IMR-90 (cell line): ENCODE measurements at regions not wholly inside any gene's neighbourhood (a gene's known extent, or its start where the extent isn't known, plus 50 kb on each side); places are given as distances from the start of the nearest gene placed in this dataset.

Source experiments
- ATAC-seq: fragments of 200-7000 bp; cut with Tn5 transposase; 2 replicates; pipeline ENCODE4 v1.9.1; 2020; ENCODE audit warnings: low read depth, mild to moderate bottlenecking, moderate library complexity
- BruUV-seq: library from RNA; stranded (reverse); fragments of 400-500 nt; replicated peaks from 2 replicates; lab custom pipeline; 2021; lab: Mats Ljungman, UMichigan
- CTCF ChIA-PET: fragments of 300-600 bp; formaldehyde crosslinking; extraction: SDS; loops from one replicate; lab custom pipeline; 2021; ENCODE audit warnings: antibody characterized with exemption; lab: Yijun Ruan, JAX
- POLR2A ChIA-PET: fragments of 300-600 bp; sonication (Branson Sonifier 250); formaldehyde crosslinking; loops from one replicate; lab custom pipeline; 2022; ENCODE audit warnings: antibody characterized with exemption; ENCODE audit not compliant: unreplicated experiment; lab: Charles Lee
- DNase-seq: peaks from one replicate; pipeline ENCODE4 v3.0.0; 2013
- H2AFZ ChIP-seq: replicated peaks from 2 replicates; pipeline ENCODE3; 2013; ENCODE audit warnings: low read length, mild to moderate bottlenecking; ENCODE audit not compliant: poor library complexity
- H2AK5ac ChIP-seq: 2 replicates; pipeline ENCODE4 v1.6.1; 2013; ENCODE audit warnings: low read depth, low read length, inconsistent platforms
- H2AK9ac ChIP-seq: replicated peaks from 2 replicates; pipeline ENCODE3; 2013; ENCODE audit warnings: mild to moderate bottlenecking, low read depth, low read length, moderate library complexity; ENCODE audit not compliant: poor library complexity
- H2BK120ac ChIP-seq: 2 replicates; pipeline ENCODE4 v1.6.1; 2013; ENCODE audit warnings: low read depth, low read length, inconsistent platforms
- H2BK15ac ChIP-seq: 3 replicates; pipeline ENCODE4 v1.6.1; 2013; ENCODE audit warnings: low read depth, low read length, inconsistent platforms
- H2BK20ac ChIP-seq: 2 replicates; pipeline ENCODE4 v1.6.1; 2013; ENCODE audit warnings: low read depth, mild to moderate bottlenecking, inconsistent platforms, low read length, moderate library complexity
- H2BK5ac ChIP-seq: 2 replicates; pipeline ENCODE4 v1.6.1; 2013; ENCODE audit warnings: mild to moderate bottlenecking, low read depth, low read length, inconsistent platforms; ENCODE audit not compliant: poor library complexity, severe bottlenecking
- H3K14ac ChIP-seq: replicated peaks from 2 replicates; pipeline ENCODE4 v1.6.1; 2013; ENCODE audit warnings: low read depth, low read length, inconsistent platforms
- H3K18ac ChIP-seq: 2 replicates; pipeline ENCODE4 v1.6.1; 2013; ENCODE audit warnings: low read depth, low read length, control low read depth
- H3K23ac ChIP-seq: 2 replicates; pipeline ENCODE4 v1.6.1; 2013; ENCODE audit warnings: low read depth, low read length, inconsistent platforms
- H3K27ac ChIP-seq: 2 replicates; pipeline ENCODE4 v1.5.1; 2013; ENCODE audit warnings: mild to moderate bottlenecking, control low read depth, low read length; ENCODE audit not compliant: insufficient read depth
- H3K27me3 ChIP-seq: 2 replicates; pipeline ENCODE4 v1.6.1; 2013; ENCODE audit warnings: low read length; ENCODE audit not compliant: control insufficient read depth, insufficient read depth
- H3K36me3 ChIP-seq: 2 replicates; pipeline ENCODE4 v1.6.1; 2013; ENCODE audit warnings: low read length, mixed read lengths; ENCODE audit not compliant: control insufficient read depth, insufficient read depth
- H3K4ac ChIP-seq: 2 replicates; pipeline ENCODE4 v1.6.1; 2013; ENCODE audit warnings: low read depth, low read length, inconsistent platforms
- H3K4me1 ChIP-seq: 2 replicates; pipeline ENCODE4 v1.6.1; 2013; ENCODE audit warnings: low read length, mixed read lengths; ENCODE audit not compliant: control insufficient read depth, insufficient read depth
- H3K4me2 ChIP-seq: 2 replicates; pipeline ENCODE4 v1.6.1; 2013; ENCODE audit warnings: low read depth, mild to moderate bottlenecking, control low read depth, low read length, moderate library complexity
- H3K4me3 ChIP-seq: 2 replicates; pipeline ENCODE4 v1.5.1; 2013; ENCODE audit warnings: low read depth, mild to moderate bottlenecking, control low read depth, low read length, moderate library complexity; ENCODE audit not compliant: insufficient read depth
- H3K56ac ChIP-seq: 2 replicates; pipeline ENCODE4 v1.6.1; 2013; ENCODE audit warnings: low read length, inconsistent platforms; ENCODE audit not compliant: insufficient read depth; ENCODE audit errors: extremely low read depth
- H3K79me1 ChIP-seq, 2 experiments: 2 replicates each; pipeline ENCODE4 v1.6.1; 2013; ENCODE audit warnings: low read length in 2 of 2, inconsistent platforms in 1 of 2, low read depth in 1 of 2
- H3K9ac ChIP-seq: 2 replicates; pipeline ENCODE4 v1.6.1; 2013; ENCODE audit warnings: low read depth, low read length, control low read depth
- H3K9me1 ChIP-seq: 2 replicates; pipeline ENCODE4 v1.6.1; 2013; ENCODE audit warnings: low read length, inconsistent platforms; ENCODE audit not compliant: insufficient read depth
- H3K9me3 ChIP-seq: 2 replicates; pipeline ENCODE4 v1.6.1; 2013; ENCODE audit warnings: low read length; ENCODE audit not compliant: control insufficient read depth, insufficient read depth
- H4K20me1 ChIP-seq: 2 replicates; pipeline ENCODE4 v1.6.1; 2013; ENCODE audit warnings: low read length, inconsistent platforms; ENCODE audit not compliant: insufficient read depth
- H4K5ac ChIP-seq: 2 replicates; pipeline ENCODE4 v1.6.1; 2013; ENCODE audit warnings: mild to moderate bottlenecking, low read depth, low read length, control low read depth
- H4K8ac ChIP-seq, 2 experiments: 2 replicates each; pipeline ENCODE4 v1.6.1; 2013; ENCODE audit warnings: low read depth in 2 of 2, low read length in 2 of 2, control low read depth in 1 of 2, inconsistent platforms in 1 of 2
- H4K91ac ChIP-seq: 2 replicates; pipeline ENCODE4 v1.6.1; 2013; ENCODE audit warnings: low read depth, low read length, inconsistent platforms; ENCODE audit not compliant: insufficient read depth
- CEBPB ChIP-seq: IDR thresholded peaks from 2 replicates; pipeline ENCODE4 v1.6.1; 2012; ENCODE audit warnings: low read depth, low read length, improper control_type of control experiment
- MAFK ChIP-seq: IDR thresholded peaks from 2 replicates; pipeline ENCODE4 v1.6.1; 2012; ENCODE audit warnings: low read depth, low read length, improper control_type of control experiment
- RFX5 ChIP-seq: IDR thresholded peaks from 2 replicates; pipeline ENCODE4 v1.8.0; 2012; ENCODE audit warnings: low read depth, mild to moderate bottlenecking, low read length, moderate library complexity
- WGBS, 2 experiments: methylation state at CpG; one replicate each; pipeline versions ENCODE4 v1.1.5 to v1.1.7; 2013; ENCODE audit warnings: missing lambda C conversion rate in 2 of 2; ENCODE audit not compliant: insufficient read length in 1 of 2; ENCODE audit errors: extremely low coverage in 2 of 2; 5-methylcytosine and 5-hydroxymethylcytosine counted together
- dilution Hi-C: fragments of 300-500 bp; cut with HindIII; formaldehyde crosslinking; loops from one replicate; pipeline ENCODE4 v1.14.3; 2018; ENCODE audit warnings: low sequenced_read_pairs; ENCODE audit not compliant: unreplicated experiment
- in situ Hi-C: fragments of 300-500 bp; cut with MboI; formaldehyde crosslinking; loops from 3 replicates; pipeline ENCODE4 v1.14.3; 2019; ENCODE audit warnings: low sequenced_read_pairs, inconsistent platforms, mixed read lengths
- intact Hi-C: fragments of 100-400 bp; cut with micrococcal nuclease; formaldehyde crosslinking; loops from 2 replicates; pipeline ENCODE4 v1.10.0; 2022

- no peak for TF ChIP-seq CEBPB
- TF ChIP-seq MAFK, result no peak
- TF ChIP-seq RFX5, result no peak
- Histone ChIP-seq H3K14ac (no peak overlapping the region), H3K9me1 (peaks cover 7% of the 10 kb centered on the region; the same call in 1 of the 2 replicates), H3K4me1 (peaks cover 15% of the 10 kb centered on the region), H3K9ac (no peak overlapping the region), H3K4me3 (no peak overlapping the region), H4K8ac (no peak overlapping the region), H2BK15ac (no peak overlapping the region), H3K27ac (no peak overlapping the region), H3K36me3 (no peaks in the 10 kb centered on the region), H3K27me3 (no peaks in the 10 kb centered on the region), H4K20me1 (no peaks in the 10 kb centered on the region), H3K4ac (no peak overlapping the region), H3K23ac (no peak overlapping the region), H3K18ac (no peak overlapping the region), H4K5ac (no peak overlapping the region), H4K91ac (no peak overlapping the region), H2AK5ac (no peak overlapping the region; the same call in 1 of the 2 replicates), H2AFZ (no peak overlapping the region), H3K56ac (no peak overlapping the region), H2BK5ac (no peak overlapping the region), H2BK120ac (no peak overlapping the region), H3K4me2 (no peak overlapping the region), H3K9me3 (no peaks in the 10 kb centered on the region), H3K79me1 (no peaks in the 10 kb centered on the region), H2BK20ac (no peak overlapping the region; the same call in 1 of the 2 replicates), H2AK9ac (no peak overlapping the region)
- CTCF ChIA-PET, result interaction anchor here (0.6 kb wide), 1 partner anchor 113 kb away, joined by 3 read pairs; no protein-coding TSS in a partner anchor
- BruUV-seq, result no TSS peak
- dilution Hi-C loops (no loop called here), intact Hi-C loops (loop anchor here (5.0 kb wide), 1 partner anchor 60 kb away; the partner anchor contains the start of gene FZD7), in situ Hi-C loops (no loop called here)
- POLR2A ChIA-PET, result no interaction called here
- no CpG with 5 or more reads among the region's 10 CpGs for WGBS, 2 experiments
- DNase-seq (no peak), ATAC-seq (no peak)
Measured at GRCh38 chr2:201972621-201973255, 60.9 kb upstream of the FZD7 start.
